KBM-7 (cell line): ENCODE measurements at regions not wholly inside any gene's neighbourhood (a gene's known extent, or its start where the extent isn't known, plus 50 kb on each side); places are given as distances from the start of the nearest gene placed in this dataset.

Source experiments
- DNase-seq: peaks from one replicate; pipeline ENCODE4 v3.0.0-alpha.2; 2015
- in situ Hi-C: fragments of 300-500 bp; cut with MboI; formaldehyde crosslinking; loops from 2 replicates; pipeline ENCODE4 v1.14.3; 2020; ENCODE audit warnings: low sequenced_read_pairs, low pct_unique_long_range_greater_than_20kb, mixed read lengths

DNA sequence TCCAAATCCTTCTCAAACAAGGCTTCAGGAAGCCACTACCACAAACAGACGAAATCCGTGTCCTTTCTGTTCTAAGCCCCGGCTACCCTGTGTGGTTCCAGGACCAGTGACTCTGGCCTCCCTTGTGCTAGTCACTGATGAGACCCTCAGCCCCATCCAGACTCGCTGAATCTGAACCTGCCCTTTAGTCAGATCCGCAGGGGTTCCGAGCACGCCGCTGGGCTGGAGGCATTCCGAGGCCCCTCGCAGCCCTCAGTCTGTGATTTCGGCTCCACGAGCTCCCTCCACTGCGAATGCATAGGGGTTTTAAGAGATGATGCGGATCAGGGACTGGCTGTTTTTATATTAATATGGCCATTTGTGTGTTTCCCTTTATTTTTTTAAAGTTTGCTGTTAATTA, 292.7 kb downstream of the IRF8 start:
- no peak for DNase-seq
- in situ Hi-C loops = no loop called here

DNA sequence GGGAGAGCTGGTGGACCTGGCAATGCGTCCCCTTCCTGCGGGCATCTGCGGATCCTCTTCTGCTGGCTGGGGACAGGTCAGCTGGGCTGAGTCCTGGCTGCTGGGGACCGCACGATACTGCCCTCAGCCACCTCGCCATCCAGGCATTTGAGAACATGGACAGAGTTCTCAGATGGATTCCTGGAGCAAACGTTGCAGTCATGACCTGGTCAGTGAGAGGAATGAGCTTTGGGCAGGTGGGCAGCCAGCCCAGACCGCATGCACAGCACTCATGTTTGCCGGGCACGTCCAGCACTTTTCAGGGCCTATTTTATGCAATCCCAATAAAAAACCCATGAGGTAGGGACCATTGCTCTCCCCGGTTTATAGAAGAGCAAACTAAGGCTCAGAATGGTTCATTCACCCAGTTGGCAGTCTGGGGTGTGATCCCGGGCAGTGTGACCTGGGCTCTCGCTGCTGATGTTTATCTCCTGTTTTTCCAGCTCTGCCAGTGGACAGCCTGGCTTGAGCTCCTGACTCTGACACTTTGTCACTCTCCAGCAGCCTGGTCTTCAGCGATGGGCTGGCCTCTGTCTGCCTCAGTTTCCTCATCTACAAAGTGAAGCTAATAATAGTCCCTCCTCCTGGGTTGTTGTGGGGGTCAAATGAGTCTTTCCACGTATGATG, 294.7 kb downstream of the IRF8 start:
- in situ Hi-C loops = no loop called here
- DNase-seq = no peak

DNA sequence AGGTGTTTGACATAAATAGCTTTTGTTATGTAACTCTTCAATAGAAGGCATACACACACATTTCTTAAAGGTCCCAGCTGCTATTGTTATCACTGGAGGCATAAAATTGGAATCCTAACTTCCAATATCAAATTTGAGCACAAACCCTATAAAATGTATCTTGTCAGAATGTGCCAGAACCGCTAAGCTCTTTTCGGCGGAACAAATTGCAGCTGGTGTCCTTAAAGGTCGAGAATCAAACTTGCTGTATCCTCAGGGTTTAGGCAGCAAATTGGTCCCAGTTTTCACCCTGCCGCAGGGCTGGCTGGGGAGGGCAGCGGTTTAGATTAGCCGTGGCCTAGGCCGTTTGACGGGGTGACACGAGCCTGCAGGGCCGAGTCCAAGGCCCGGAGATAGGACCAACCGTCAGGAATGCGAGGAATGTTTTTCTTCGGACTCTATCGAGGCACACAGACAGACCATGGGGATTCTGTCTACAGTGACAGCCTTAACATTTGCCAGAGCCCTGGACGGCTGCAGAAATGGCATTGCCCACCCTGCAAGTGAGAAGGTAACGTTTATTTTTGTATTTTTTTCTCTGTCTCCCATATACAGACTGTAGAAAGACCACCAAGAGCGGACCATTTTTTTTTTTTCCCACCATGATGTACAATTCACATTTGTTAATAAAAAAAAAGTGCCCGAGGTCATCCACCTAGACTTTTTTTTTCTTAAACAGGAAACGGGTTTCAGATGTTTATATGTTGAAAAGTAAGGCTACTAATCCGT, 297.1 kb downstream of the IRF8 start:
- no peak for DNase-seq
- in situ Hi-C loops = no loop called here

DNA sequence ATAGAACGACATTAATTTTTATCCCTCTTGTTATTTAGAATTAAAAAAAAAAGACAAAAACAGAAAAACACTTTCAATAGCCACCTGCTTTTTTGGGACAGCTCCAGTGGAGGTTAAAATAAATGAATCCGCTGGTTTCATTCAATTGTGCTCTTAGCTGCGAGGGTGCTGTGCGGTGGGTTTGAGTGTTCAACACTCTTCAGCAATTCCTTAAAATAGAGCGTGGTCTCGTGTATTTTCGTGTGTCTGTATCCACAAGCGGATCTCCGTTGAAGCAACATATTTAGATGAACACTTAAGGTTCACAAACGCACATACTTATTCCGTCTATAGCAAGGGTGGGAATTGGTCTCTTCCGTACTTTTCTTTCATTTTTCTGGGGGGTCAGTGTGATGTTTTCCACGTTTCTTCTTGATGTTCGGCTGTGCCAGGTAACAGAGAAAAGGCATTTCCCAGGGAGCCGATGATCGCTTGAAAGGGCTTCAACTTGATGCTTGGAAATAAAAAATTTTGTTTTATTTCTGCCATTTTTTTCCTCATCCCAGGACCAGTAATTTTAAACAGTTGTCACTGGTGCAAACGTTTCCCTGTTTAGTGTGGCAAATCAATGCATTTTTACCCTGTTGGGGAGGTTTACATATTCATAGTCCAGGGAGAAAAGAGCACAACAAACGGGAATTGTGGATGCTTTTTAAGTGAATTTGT, 297.9 kb downstream of the IRF8 start:
- DNase-seq = no peak
- in situ Hi-C loops = no loop called here

DNA sequence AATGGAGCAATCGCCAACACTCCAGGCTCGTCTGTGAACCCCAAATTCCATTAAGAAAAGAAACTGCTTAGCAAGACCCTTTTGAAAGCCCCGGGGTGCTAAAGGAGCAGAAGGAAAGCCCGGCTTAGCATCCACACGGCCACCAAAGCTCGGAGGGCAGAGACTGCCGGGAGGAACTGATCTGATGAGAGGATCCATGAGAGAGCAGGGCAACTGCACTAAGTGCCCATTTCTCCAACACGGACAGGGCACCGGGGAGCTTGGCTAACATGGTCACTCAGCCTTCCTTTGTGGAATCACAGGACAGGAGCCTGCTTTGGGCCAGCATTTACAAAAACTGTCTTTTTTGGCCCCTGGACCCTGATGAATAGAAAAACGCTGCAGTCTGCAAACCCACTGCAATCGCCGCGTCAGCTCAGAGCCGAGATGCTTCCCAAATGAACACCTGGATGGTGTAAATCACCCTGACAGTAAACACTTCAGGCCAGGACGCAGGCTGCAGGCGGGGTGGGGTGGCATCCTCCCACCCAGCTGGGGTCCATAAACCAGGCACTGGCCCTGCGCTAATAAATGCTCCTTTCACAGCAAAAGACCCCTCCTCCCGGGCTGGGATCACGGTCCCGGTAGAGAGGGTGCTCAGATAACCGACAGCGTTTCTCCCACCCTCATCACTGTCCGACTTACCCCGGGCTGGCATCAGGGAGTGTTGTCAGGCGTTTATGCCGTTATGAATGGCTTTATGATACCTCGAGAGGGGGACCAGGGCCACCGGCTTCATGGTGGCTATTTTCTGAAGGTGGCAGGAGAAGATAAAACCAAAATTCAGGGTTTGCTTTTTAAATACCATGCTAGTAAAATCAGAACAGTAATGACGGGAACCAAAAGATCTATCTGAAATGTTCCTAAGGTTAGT, 299.5 kb downstream of the IRF8 start:
- in situ Hi-C loops = no loop called here
- DNase-seq = no peak

DNA sequence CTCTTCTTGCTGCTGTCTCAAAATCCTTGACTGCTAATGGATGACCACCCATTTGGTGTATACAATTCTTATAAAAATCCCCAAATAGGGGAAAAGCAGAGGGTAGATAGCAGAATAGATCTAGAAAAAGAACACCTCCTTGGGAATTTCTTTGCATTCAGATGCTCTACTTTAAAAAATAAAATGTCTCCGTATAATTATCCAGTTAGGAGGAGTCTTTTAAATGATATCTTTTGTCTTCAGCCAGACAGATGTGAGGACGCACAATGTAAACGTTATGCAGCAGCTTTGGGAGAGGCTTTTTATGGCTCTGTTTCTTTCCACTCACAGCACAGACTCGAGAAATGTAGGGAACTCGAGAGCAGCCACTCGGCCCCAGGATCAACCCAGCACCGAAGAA, 300.2 kb downstream of the IRF8 start:
- in situ Hi-C loops = no loop called here
- DNase-seq = no peak

DNA sequence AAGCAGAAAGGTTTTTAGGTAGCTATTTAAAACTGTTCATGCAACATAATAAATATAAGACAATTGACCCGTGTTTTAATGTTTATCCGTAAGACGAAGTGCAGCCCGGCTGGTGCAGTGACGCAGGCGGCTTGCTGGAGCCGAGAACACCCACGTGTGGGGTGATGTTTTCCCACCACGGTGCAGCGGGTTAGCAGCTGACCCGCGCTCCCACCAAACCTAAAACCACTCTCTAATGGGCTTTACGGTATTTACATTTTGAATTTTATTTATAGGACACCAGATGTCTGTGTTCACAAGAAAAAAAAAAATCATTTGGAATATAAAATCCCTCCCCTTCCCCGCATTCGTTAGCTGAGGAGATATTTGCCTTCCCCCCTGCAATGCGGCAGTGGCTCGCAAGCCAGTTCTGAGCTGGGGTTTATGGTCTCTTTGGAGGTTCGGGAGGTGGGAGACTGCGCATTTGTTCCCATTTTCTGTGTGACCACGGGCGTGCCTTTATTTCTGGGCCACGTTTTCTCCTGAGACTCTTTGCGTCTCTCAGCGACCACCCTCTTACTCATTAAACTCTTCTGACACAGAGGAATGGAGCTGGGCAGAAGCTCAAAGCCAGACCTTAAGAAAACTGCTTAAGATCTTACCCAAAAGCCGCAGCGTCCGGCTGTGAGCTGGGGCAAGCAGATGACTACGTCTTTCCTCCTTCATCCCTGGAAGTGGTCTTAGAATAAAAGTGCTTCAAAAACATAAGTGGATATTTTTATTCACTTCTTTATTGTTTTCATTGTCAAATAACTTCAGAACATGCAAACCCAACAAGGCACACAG, 301.1 kb downstream of the IRF8 start:
- no peak for DNase-seq
- in situ Hi-C loops = no loop called here

DNA sequence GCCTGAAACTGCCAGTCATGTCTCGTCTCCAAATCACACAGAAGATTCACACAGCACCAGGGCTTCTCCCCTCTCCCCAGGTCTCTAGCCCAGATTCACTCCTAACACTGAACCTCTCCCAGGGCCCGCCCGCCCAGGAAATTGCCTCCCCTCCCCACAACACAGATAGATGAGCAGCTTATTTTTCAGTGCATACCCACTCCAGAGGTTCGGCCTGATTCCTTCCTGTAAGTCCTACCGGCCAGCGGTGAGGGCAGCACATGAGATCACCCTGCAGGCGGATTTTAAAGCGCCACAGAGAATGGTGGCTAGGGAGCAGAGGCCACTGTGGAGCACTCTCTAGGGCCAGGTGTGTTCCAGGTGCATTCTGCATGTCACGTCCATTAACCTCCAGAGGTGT, 301.8 kb downstream of the IRF8 start:
- in situ Hi-C loops = no loop called here
- no peak for DNase-seq

DNA sequence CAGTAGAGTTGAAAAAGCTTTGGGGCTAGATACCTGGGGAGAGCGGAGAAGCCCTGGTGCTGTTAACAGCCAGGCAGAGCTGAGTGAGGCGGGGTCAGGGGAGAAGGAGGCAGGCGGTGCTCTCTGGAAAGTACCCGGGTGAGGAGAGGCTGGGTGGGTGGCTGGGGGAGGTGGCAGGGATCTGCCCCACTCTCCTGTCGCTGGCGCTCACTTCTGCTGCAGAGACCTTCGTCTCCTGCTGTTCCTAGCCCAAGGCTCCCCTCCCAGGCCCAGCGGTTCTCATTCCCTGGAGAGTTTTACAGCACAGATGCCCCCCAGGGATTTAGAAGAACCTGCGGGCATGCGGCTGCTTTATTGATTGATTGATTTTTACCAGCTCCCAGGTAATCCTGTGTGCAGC, 302.8 kb downstream of the IRF8 start:
- in situ Hi-C loops = no loop called here
- no peak for DNase-seq

DNA sequence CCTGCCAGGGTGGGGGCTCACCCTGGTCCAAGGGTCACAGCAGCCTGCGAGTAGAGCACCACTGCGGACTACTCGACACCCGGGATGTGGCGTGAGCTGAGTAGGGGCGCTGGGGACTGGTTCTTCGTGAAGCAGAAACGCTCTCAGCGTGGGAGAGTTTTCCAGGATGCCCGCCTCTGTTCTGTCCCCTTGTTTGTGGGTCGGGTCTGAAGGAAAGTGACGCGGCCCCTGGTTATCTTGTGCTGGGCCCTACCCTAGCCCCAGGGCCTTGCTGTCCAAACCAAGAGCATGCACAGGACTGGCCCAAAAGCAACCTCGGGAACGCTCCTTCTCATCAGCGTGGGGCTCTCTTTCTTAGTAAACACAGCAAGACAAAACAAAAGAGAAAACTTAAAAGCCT, 303.3 kb downstream of the IRF8 start:
- DNase-seq = no peak
- in situ Hi-C loops = no loop called here

DNA sequence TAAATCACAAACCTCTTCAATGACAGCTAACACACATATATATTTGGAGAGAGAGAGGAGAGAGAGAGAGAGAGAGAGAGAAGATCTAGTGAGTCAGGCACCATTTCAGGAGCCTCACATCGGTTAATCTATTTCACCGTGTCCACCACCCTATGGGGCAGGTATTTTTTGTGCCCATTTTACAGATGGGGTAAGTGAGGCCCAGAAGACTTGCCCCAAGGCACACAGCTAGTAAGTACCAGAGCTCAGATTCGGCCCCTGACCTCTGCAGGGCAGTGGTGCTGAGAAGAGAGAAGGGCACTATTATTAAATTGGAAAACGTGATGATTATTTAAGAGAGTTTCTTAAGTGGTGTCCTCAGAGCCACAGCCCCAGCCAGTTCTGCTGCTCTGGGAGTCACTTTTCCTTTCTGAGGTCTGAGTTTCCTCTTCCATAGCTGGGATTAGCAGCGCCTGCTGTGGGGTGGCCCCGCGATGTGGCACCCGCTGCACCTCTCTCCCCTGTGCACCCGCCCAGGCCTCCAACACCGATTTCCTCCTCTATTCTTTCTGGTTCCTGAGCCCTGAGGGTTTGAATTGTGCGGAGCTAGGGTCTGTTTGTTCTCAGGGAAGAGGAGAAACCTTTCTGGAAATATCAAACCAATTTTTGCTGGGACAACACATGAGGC, 303.9 kb downstream of the IRF8 start:
- in situ Hi-C loops = no loop called here
- DNase-seq = no peak

DNA sequence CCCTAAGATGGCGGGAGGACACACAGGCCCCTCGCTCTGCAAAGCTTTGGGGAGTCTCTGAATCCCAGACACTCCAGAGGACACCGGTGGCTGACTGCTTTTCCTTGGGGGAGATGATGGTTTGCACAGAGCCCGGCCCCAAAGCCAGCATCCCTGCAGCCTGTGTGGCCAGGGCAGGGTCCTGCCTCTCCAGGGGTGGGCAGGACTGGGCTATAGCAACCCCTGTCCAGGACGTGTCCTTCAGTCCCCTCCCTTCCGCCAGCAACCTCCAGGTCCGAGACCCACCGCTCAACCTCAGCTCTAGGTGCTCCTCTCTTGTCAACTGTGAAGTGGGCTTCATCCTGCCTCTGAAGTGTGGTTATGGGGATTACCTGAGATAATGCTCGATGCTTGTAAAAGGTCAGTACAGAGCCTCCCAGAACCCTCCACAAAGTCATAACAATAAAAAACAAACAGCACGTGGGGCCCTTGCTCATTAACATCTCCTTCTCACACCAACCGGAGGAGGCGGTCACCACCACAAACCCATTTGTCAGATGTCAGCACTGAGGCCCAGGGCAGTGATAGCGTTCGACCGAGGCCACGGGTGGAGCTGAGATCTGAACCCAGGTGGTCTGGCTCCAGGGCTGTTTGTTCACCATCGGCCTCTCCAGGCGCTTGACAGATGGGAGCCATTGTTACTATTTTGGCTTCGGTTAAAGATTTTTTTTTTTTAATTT, 304.8 kb downstream of the IRF8 start:
- no peak for DNase-seq
- in situ Hi-C loops = no loop called here

DNA sequence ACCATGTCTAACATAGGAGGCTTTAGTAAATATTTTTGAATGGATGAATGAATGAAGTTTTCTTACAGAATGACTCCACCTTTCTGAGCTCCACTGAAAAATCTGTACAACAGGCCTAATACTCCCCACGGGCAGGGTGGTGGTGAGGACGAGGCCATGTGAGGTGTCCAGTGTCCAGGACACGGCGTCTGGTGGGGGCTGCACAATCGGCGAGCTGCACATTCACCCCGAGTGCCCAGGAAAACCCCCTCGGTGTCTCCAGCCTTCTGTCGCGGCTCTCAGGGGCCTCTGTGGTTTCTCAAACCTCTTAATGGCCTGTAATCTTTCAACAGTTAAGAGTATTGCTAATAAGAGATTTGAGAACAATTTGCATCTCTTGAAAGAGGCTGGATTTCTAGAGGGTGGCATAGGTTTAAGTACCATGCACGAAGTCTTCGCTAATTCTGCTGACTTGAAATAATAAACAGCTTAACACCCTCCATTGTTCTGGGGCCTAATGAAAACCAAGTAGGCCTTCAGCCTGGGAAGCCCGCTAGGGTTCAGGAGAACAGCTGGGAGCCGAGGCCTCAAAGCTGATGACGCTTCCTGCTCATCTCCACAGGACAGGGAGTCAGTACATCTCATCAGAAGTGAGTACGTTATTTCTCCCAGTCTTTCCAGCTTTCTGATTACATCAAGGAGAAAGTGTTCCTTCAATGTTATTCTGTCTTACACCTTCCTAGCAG, 304.6 kb upstream of the FOXF1 start:
- in situ Hi-C loops = no loop called here
- DNase-seq = no peak

DNA sequence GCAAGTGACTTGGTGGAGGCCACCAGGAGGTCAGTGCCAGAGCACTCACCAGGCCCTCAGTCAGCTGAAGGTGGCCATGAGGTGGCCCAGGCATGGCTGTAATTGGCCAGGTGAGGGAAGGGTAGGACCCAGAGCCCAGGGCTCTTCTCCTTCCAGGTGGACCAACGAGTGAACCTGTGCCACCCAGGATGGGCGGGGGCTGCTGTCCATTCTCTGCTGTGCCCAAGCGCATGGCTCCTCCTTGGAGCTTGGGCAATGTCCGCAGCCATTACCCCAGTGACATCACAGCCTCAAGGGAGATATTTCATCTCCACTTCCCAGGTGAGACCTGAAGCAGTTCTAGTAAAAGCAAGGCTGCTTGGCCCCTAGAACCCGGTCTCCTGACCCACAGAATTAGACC, 303.0 kb upstream of the FOXF1 start:
- DNase-seq = no peak
- in situ Hi-C loops = no loop called here

DNA sequence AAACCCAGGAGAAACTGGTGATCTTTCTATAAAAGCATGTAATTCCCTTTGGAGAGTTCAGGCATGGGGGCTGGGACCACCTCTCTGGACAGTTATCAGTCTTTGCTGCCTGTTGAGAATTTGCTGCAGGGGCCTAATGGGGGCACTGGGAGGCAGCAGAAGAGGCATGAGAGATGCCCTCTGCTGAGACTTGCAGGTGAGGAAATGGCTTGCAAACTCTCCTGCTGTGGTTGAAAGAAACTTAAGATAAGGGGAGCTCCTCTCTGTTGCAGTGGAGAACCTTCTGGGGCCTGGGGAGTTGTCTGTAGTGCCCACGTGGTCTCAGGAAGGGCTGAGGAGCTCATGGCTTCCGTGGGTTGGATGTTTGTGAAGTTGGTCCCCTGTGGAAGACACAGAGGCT, 301.1 kb upstream of the FOXF1 start:
- in situ Hi-C loops = no loop called here
- DNase-seq = no peak

DNA sequence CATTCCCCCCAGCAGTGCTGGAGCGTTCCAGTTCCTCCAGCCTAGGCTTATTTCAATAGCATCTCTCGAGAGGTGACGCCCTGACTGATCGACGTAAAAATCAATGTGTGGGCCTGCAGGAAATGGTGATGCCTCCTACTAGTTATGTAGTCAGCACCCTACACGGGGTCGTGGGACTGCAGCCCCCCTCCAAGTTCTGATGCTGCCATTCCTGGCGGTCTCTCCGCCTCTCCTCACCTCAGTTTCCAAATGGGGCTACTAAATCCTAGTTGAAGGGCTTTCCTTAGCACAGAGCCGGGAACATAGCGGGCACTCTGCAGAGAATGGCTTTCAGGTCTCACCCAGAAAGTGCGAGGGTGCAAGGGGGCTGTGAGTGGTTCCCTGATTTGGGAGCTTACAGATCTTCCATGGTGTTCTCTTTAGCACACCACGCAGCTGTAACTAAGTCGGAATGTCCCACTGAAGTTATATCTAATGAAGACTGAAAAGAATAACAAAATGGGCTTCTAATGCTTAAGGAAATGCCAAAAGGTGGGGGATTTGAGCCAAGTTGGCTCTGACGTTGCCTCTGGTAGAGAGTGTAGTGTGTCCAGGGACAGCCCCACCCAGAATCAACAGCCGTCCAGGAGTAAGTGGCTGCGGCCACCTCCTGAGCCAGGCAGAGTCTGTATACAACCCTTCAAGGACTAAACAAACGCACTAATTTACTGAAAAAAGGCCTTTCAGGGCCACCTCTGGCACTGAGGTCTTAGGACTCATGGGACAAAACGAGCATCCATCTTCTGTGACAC, 299.7 kb upstream of the FOXF1 start:
- DNase-seq = no peak

More for the DNA sequence above, 299.7 kb upstream of the FOXF1 start:
- in situ Hi-C loops = no loop called here
